LHCN-M2 (cell line): ENCODE measurements at regions not wholly inside any gene's neighbourhood (a gene's known extent, or its start where the extent isn't known, plus 50 kb on each side); places are given as distances from the start of the nearest gene placed in this dataset.
A peak's percentile ranks its signal among the peaks of the same experiment; 100 is the strongest.

Experiments
- DNase-seq: peaks from one replicate; pipeline ENCODE4 v3.0.0-alpha.2; 2012; ENCODE audit warnings: low read depth

GRCh38 chr2:83565626-83566025, 893.5 kb downstream of the SUCLG1 start:
- peak; percentile 35 for DNase-seq

DNA sequence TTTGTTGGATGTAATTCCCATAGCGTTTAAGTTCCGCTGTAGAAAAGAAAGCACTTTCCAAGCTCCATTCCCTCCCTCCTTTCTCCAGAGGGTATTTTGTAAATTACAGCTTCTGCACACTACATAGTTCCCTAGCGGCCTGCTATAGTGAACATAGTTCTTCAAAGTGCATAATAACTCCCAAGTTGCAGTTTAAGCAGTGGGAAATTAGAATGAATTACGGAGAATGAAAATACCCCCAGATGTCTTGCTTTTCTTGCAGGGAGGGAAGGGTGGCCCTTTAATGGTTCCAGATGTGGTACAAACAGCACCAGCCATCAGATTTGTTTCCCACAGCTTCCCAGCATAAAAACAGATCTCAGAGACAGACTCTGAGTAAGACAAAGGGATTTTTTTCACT, 893.9 kb downstream of the SUCLG1 start:
- no peak for DNase-seq

DNA sequence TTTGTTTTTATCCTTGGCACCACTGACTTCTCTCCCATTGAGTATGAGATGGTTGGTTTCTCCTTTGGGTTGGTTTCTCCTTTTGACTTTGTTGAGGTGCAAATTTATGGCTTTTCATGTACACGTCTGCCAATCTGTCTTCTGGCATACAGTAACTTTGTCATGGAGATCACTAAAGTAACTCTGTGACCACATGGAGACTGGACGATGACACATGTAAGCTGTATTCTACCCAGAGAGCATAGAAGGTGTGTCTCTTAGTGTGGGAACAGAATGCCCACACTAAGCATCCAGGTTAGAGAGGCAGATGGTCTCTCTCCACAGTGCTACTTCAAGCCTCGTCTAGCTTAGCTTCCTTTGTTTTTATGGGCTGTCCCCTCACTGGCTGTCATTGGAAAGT, 897.5 kb downstream of the SUCLG1 start:
- DNase-seq: no peak

GRCh38 chr2:83536556-83536955, 922.5 kb downstream of the SUCLG1 start:
- DNase-seq: peak; percentile 9

DNA sequence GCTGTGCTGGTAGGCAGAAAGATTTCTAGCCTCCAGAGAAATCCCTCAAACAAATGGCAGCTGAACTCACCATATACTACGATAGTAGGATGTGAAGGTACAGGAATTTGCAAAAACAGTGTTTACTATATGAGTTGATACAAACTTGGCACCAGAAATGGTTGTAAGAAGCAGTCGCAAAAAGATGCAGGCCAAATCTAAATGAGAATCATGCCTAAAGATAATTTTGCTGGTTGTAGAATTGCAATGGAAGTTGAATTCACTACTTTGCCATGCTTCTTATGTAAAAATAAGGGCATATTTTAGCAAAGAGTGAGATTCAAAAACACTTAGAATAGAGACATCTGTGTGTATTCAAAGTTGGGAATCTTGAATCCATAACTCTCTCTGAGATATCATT, 924.7 kb downstream of the SUCLG1 start:
- no peak for DNase-seq

- DNase-seq: peak; percentile 3
These were observed 927.8 kb downstream of the SUCLG1 start for GRCh38 chr2:83531206-83531826.

- no peak for DNase-seq
These were observed 930.3 kb downstream of the SUCLG1 start for GRCh38 chr2:83528767-83529166.

DNA sequence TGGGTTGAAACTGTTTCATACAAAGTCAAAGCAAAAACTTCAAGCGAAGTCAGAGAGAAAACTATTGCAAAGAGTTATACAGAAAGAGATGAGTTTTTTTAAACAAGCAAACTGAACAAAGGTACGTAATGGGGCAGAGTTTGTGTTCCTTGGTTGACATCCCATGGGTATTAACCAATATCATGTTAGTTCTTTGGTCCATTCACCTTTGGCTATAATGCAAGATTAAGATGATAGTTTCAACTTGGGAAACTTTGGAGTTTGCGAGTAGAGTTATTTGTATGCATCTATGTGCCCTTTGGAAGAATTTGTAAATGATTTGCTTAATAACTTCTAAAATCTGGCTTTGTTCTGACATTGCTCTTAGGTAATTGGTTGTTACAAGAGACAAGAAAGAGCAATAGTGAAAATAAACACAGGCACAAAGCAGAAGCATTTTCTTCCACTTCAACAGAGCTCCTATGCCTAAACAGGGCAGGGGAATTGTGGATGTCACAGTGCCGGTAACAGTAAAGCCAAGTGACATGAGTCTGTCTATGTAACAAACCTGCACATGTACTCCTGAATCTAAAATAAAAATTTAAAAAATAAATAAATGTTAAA, 936.1 kb downstream of the SUCLG1 start:
- DNase-seq: no peak

DNA sequence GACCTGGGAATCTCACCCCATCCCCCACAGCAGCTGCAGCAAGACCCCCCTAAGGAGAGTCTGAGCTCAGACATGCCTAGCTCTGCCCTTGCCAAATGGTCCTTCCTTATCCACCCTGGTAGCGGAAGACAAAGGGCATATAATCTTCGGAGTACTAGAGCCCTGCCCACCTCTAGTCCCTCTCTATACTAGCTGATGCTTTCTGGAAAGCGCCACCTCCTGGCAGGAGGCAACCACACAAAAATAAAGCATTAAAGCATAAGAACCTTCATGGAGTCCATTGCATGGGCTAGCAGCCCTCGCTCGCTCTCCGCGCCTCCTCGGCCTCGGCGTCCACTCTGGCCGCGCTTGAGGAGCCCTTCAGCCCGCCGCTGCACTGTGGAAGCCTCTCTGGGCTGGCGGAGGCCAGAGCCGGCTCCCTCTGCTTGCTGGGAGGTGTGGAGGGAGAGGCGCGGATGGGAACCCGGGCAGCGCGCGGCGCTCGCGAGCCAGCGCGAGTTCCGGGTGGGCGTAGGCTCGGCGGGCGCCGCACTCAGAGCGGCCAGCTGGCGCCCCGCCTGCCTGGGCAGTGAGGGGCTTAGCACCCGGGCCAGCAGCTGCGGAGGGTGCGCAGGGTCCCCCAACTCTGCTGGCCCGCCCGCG, 941.2 kb downstream of the SUCLG1 start:
- no peak for DNase-seq

DNA sequence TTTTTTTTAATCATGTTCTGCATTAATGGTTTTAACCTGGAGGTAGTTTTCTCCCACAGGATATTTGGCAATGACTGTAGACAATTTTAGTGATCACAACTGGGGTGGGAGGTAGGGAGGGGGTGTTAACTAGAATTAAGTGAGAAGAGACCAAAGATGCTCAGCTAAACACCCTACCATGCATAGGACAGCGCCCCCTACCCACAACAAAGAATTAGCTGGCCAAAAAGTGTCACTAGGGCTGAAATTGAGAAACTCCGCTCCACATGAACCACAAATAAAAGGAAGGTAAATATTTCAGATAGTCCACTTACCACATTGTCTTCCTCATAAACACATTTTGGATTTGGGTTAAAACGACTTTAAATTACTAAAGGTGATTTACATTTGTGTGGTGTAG, 942.6 kb downstream of the SUCLG1 start:
- DNase-seq: no peak

DNA sequence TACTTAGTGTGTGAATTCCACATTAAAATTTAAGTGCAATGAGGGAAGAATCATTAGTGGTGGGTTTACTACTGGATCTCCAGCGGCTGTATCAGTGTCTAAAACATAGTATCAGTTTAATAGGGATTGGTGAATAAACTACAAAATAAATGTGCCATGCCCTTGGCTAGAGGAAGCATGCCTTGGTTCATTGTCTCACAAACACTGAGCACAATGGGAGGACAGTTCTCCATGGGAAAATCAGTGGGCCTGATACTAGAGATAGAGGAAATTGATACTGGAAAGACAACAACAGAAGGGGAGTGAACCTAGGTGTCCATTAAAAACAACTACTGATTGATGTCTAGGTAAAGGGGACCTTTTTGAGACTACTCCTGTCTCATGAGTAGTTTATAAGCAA, 971.6 kb downstream of the SUCLG1 start:
- no peak for DNase-seq

- DNase-seq: peak; percentile 19
These were observed 977.6 kb downstream of the SUCLG1 start for GRCh38 chr2:83481436-83481835.

GRCh38 chr2:83478037-83478436, 981.0 kb downstream of the SUCLG1 start:
- DNase-seq: no peak

GRCh38 chr2:83475371-83475770, 983.7 kb downstream of the SUCLG1 start:
- DNase-seq: no peak

DNA sequence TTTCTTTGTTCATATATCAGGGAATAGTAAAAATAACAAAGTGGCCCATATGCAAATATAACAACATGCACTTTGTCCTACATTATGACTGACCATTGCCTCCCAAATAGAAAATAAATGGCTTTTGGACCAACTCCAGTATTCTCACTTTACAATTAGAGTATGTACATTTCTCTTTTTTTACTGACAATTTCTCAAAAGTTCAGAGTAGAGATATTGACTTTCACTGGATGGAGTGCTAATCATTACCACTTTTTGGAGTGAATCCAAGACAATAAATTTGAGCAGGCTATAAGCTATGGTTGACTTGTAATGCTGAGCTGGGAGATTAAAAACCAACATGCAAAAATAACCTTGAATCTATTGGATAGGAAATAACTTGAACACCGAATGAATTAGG, 987.4 kb downstream of the SUCLG1 start:
- DNase-seq: no peak

DNA sequence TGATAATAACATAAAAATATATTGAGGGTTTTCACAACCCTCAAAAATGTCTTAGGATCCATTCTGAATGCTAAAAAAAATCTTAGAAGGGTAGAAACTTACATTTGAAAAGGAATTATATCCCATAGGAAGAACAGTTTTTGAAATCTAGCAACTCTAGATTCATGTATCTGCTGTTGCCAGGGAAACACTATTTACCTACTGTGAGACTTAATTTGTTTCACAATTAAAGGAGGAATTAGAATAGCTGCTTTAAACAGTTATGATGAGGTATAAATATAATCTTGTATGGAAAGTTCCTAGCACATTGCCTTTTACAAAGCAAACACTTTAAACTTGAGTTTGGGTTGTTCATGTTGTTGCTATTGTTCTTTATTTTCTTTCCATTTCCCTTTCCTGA, 988.2 kb downstream of the SUCLG1 start:
- no peak for DNase-seq

DNA sequence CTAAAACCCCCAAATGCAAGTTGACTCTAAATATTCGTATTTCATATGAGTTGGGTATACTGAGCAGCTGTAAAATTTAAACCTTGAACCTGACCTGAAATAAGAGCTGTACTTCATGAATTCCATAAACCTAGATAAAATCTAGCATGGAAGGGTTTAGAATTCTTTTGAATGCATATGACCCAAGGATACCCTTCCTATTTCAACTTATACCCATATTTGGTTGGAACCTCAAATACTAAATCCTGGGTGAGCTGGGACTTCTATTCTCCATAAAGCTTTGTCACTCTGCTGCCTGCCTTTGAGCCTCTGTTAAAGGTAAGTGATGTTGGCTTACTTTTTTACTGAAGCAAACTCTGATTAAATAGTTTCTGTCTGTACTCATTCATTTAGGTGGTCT, 994.6 kb downstream of the SUCLG1 start:
- no peak for DNase-seq

- DNase-seq: peak; percentile 53
These were observed 996.2 kb downstream of the SUCLG1 start for GRCh38 chr2:83462881-83463280.

DNA sequence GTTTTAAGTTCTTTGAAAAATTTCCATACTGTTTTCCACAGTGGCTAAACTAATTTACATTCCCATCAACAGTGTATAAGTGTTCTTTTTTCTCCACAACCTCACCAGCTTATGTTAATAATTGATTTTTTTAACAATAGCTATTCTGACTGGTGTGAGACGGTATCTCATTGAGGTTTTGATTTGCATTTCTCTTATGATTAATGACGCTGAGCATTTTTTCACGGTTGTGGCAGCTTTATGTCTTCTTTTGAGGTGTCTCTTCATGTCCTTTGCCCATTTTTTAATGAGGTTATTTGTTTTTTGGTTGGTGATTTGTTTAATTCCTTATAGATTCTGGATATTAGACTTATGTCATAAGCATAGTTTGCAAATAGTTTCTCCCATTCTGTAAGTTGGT, 997.9 kb downstream of the SUCLG1 start:
- DNase-seq: no peak

DNA sequence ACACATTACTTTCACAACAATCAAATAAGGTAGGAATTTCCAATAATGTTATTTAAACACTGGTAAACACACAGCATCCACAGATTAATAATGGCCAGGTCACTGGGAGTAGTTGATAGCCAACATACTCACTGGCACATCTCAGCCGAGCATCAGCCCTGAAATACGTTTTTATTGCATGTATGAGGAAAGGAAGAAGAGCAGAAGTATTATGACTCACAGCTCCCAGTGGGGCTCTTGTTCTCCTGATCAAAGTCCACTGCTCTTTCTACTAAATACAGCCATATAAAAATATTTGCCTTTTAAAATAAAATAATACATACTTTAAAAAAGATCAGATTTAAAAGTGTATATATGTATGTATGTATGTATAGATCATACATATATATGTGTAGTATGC, 999.6 kb downstream of the SUCLG1 start:
- peak; percentile 66 for DNase-seq

DNA sequence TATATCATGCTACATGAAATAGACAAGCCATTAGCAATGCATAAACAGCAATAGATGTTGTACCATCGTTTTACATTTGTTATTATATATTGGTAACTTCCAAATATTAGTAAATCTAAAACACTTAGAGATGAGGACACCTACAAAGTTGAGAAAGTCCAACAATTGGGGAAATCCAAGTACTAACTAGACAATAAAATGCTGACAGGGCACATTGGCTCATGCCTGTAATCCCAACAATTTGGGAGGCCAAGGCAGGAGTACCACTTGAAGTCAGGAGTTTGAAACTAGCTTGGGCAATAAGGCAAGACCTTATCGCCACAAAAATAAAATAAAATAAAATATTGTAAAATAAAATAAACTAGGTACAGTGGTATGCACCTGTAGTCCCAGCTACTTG, 1023.1 kb downstream of the SUCLG1 start:
- no peak for DNase-seq

GRCh38 chr2:83420993-83421392, 1038.1 kb downstream of the SUCLG1 start:
- DNase-seq: no peak

DNA sequence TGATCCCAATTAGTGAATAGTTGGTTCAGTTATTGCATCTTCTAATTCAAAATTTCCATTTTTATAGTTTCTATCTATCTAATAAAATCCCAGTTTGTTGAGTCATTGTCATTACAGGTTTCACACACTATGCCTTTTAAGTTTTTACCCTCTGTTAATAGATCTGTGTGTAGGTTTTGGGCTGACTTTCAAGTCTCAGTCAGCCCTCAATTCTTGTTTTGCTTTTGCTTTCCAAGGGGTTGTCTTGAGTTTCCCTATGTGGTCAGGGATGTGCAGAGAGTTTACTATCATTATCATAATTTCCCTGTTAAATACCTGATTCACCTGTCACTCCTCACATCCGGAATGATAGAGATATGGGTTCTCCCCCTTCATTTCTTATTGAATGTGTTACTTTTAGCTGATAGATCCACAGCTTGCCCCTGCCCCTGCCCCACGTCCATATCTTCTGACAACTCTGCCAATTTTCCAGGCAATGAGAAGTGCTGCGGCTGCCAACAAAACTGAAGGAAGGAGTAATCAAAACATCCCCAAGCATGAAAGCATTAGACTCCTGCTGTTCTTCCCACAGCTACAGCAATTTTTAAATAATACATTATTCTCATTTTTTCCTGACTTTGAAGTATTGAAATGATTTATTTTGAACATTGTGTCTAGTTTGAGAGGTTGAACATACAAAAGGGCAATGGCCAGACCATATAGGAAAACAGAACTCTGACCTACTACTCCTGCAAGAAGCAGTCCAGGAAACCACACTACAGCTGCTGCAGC, 1064.8 kb downstream of the SUCLG1 start:
- DNase-seq: peak; percentile 74
